Liver (tissue), 7 donors: ENCODE measurements at regions not wholly inside any gene's neighbourhood (a gene's known extent, or its start where the extent isn't known, plus 50 kb on each side); places are given as distances from the start of the nearest gene placed in this dataset.

Experiments used
- DNase-seq: peaks from one replicate; pipeline ENCODE4 v3.0.0-alpha.2; 2017; ENCODE audit warnings: low spot score
- H3K27ac ChIP-seq, 2 donors: one replicate each; pipeline ENCODE4 v1.7.0; 2013; ENCODE audit warnings: inconsistent platforms in 2 of 2, low read length in 2 of 2, control low read depth in 1 of 2, low read depth in 1 of 2, mild to moderate bottlenecking in 1 of 2
- H3K27me3 ChIP-seq, 4 donors: one replicate each; pipeline versions ENCODE4 v1.6.1 to v1.7.0; 2013; ENCODE audit warnings: low read length in 3 of 4, inconsistent platforms in 1 of 4, mild to moderate bottlenecking in 1 of 4, moderate library complexity in 1 of 4; ENCODE audit not compliant: control insufficient read depth in 4 of 4, insufficient read depth in 4 of 4
- H3K36me3 ChIP-seq, 4 donors: one replicate each; pipeline versions ENCODE4 v1.6.1 to v1.7.0; 2013; ENCODE audit warnings: low read length in 3 of 4, mild to moderate bottlenecking in 3 of 4, low read depth in 1 of 4, moderate library complexity in 1 of 4; ENCODE audit not compliant: control insufficient read depth in 4 of 4, insufficient read depth in 3 of 4
- H3K4me1 ChIP-seq, 4 donors: one replicate each; pipeline versions ENCODE4 v1.6.1 to v1.7.0; 2013; ENCODE audit warnings: low read length in 3 of 4, mild to moderate bottlenecking in 3 of 4, moderate library complexity in 1 of 4; ENCODE audit not compliant: control insufficient read depth in 4 of 4, insufficient read depth in 4 of 4
- H3K4me3 ChIP-seq, 3 donors: one replicate each; pipeline versions ENCODE4 v1.6.1 to v1.7.0; 2013; ENCODE audit warnings: low read length in 3 of 3, control low read depth in 1 of 3, low read depth in 1 of 3, mild to moderate bottlenecking in 1 of 3
- H3K9ac ChIP-seq, 2 donors: one replicate each; pipeline ENCODE4 v1.7.0; 2013; ENCODE audit warnings: low read length in 2 of 2, mild to moderate bottlenecking in 2 of 2, moderate library complexity in 2 of 2, control low read depth in 1 of 2, low read depth in 1 of 2
- H3K9me3 ChIP-seq, 4 donors: one replicate each; pipeline versions ENCODE4 v1.6.1 to v1.7.0; 2013; ENCODE audit warnings: low read length in 3 of 4; ENCODE audit not compliant: control insufficient read depth in 4 of 4
- EGR1 ChIP-seq, 2 donors: IDR thresholded peaks; 2 replicates each; pipeline ENCODE4 v1.6.1; 2016 to 2018; ENCODE audit warnings: antibody characterized with exemption in 2 of 2, low read depth in 2 of 2
- FOXA1 ChIP-seq: IDR thresholded peaks from 2 replicates; pipeline ENCODE4 v1.6.1; 2016; ENCODE audit warnings: antibody characterized with exemption
- FOXA2 ChIP-seq: IDR thresholded peaks from 2 replicates; pipeline ENCODE4 v1.6.1; 2016; ENCODE audit warnings: antibody characterized with exemption
- GABPA ChIP-seq, 2 donors: IDR thresholded peaks in 1 of 2; conservative IDR thresholded peaks in 1 of 2; 2 replicates each; pipeline ENCODE4 v1.6.1; 2016; ENCODE audit warnings: antibody characterized with exemption in 2 of 2, mild to moderate bottlenecking in 1 of 2, moderate library complexity in 1 of 2
- HNF4A ChIP-seq, 2 donors: conservative IDR thresholded peaks; 2 replicates each; pipeline ENCODE4 v1.6.1; 2016; ENCODE audit warnings: antibody characterized with exemption in 2 of 2, mild to moderate bottlenecking in 2 of 2
- HNF4G ChIP-seq: IDR thresholded peaks from 2 replicates; pipeline ENCODE4 v1.6.1; 2016; ENCODE audit warnings: antibody characterized with exemption
- NR2F2 ChIP-seq: IDR thresholded peaks from 2 replicates; pipeline ENCODE4 v1.6.1; 2016; ENCODE audit warnings: antibody characterized with exemption
- RAD21 ChIP-seq, 2 donors: IDR thresholded peaks; 2 replicates each; pipeline ENCODE4 v1.6.1; 2016; ENCODE audit warnings: antibody characterized with exemption in 2 of 2, mild to moderate bottlenecking in 2 of 2
- REST ChIP-seq: IDR thresholded peaks from 2 replicates; pipeline ENCODE4 v1.6.1; 2016; ENCODE audit warnings: antibody characterized with exemption, mild to moderate bottlenecking
- RXRA ChIP-seq, 2 donors: IDR thresholded peaks; 2 replicates each; pipeline ENCODE4 v1.6.1; 2017 to 2018; ENCODE audit warnings: antibody characterized with exemption in 2 of 2, mild to moderate bottlenecking in 1 of 2
- SP1 ChIP-seq: IDR thresholded peaks from 2 replicates; pipeline ENCODE4 v1.6.1; 2018; ENCODE audit warnings: antibody characterized with exemption, mild to moderate bottlenecking
- TAF1 ChIP-seq: conservative IDR thresholded peaks from 2 replicates; pipeline ENCODE4 v1.6.1; 2016; ENCODE audit warnings: antibody characterized with exemption, mild to moderate bottlenecking
- YY1 ChIP-seq: IDR thresholded peaks from 2 replicates; pipeline ENCODE4 v1.6.1; 2016; ENCODE audit warnings: antibody characterized with exemption, mild to moderate bottlenecking
- WGBS: extraction: QIAGEN DNeasy Blood & Tissue Kit; methylation state at CpG from one replicate; pipeline ENCODE4 v1.1.7; 2013; 5-methylcytosine and 5-hydroxymethylcytosine counted together
- TF ChIP-seq, protein P1 (sequence below): IDR thresholded peaks from 2 replicates; pipeline ENCODE4 v1.6.1; 2016; ENCODE audit warnings: antibody characterized with exemption
- TF ChIP-seq, protein P2 (sequence below): IDR thresholded peaks from 2 replicates; pipeline ENCODE4 v1.6.1; 2016; ENCODE audit warnings: antibody characterized with exemption
- donor health status: healthy.
- donor health status: healthy.
- donor health status: healthy.
- donor health status: healthy.

DNA sequence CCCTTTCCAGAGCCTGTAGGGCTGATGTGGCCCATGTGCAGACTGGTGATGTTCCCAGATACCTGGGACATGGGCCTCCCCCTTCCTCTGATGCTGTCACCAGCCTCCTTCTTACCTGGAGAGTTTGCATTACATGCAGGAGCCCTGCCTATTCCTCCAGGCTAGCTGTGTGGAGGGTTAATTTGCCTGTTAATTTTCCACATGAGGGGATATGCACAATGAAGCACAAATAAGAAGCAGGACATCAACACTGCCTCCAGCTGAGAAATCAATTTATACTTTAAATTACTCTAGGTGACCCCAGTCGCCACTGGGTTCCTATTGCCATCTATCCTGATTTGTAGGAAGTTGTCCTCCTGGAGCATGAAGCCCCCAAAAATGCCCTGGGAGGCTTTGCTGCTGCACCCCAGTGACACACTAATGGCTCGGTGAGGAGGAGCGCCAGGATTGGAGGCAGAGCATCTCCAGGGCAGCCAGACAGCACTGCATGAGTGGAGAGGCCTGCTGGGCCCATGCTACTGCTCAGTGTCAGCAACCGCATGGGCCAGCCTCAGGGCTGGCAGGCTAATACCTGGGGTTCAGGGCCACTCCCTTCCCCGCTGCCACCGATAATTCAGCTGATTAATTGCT is 101.6 kb upstream of the USP47 start:
- Histone ChIP-seq H3K36me3 (no peaks in the 10 kb centered on the region), H3K27me3 (no peaks in the 10 kb centered on the region), H3K4me3 (no peak overlapping the region), H3K9me3 (no peaks in the 10 kb centered on the region), H3K27ac (no peak overlapping the region), H3K4me1 (no peaks in the 10 kb centered on the region), H3K9ac (no peak overlapping the region)
- TF ChIP-seq FOXA1 (no peak), NR2F2 (no peak), HNF4G (no peak)
- TF ChIP-seq, protein P1, sequence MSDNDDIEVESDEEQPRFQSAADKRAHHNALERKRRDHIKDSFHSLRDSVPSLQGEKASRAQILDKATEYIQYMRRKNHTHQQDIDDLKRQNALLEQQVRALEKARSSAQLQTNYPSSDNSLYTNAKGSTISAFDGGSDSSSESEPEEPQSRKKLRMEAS = no peak
- TF ChIP-seq, protein P2, sequence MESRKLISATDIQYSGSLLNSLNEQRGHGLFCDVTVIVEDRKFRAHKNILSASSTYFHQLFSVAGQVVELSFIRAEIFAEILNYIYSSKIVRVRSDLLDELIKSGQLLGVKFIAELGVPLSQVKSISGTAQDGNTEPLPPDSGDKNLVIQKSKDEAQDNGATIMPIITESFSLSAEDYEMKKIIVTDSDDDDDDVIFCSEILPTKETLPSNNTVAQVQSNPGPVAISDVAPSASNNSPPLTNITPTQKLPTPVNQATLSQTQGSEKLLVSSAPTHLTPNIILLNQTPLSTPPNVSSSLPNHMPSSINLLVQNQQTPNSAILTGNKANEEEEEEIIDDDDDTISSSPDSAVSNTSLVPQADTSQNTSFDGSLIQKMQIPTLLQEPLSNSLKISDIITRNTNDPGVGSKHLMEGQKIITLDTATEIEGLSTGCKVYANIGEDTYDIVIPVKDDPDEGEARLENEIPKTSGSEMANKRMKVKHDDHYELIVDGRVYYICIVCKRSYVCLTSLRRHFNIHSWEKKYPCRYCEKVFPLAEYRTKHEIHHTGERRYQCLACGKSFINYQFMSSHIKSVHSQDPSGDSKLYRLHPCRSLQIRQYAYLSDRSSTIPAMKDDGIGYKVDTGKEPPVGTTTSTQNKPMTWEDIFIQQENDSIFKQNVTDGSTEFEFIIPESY = no peak
- 93% methylated on average over 6 of the region's 6 CpGs for WGBS
- no peak for DNase-seq

GRCh38 chr11:11738370-11738769 is 103.4 kb upstream of the USP47 start:
- H3K36me3 ChIP-seq = no peaks in the 10 kb centered on the region
- H3K9me3 ChIP-seq = no peaks in the 10 kb centered on the region
- H3K27me3 ChIP-seq = no peaks in the 10 kb centered on the region
- H3K4me1 ChIP-seq = no peaks in the 10 kb centered on the region
- no peak for TF ChIP-seq EGR1 (IDR thresholded peaks at IDR 0.05; ENCODE audit: low read depth in 2 of 2)
- TF ChIP-seq HNF4A (conservative IDR thresholded peaks at IDR 0.05) = no peak
- no peak for TF ChIP-seq SP1
- TF ChIP-seq GABPA (IDR thresholded peaks at IDR 0.05 in 1 of 2, conservative IDR thresholded peaks at IDR 0.05 in 1 of 2) = no peak
- TF ChIP-seq, protein P1 = no peak
- TF ChIP-seq TAF1 = no peak
- TF ChIP-seq FOXA2 = no peak
- TF ChIP-seq RAD21 (IDR thresholded peaks at IDR 0.05) = no peak
- TF ChIP-seq YY1 = no peak
- TF ChIP-seq RXRA (IDR thresholded peaks at IDR 0.05) = no peak
- TF ChIP-seq REST = no peak
- no peak overlapping the region for H3K4me3 ChIP-seq
- H3K9ac ChIP-seq = no peak overlapping the region
- no peak for DNase-seq
- 86% methylated on average over 2 of the region's 2 CpGs for WGBS
- H3K27ac ChIP-seq = no peak overlapping the region
